SK-N-SH (cell line): ENCODE measurements at regions not wholly inside any gene's neighbourhood (a gene's known extent, or its start where the extent isn't known, plus 50 kb on each side); places are given as distances from the start of the nearest gene placed in this dataset.

Experiments used
- CTCF ChIA-PET: fragments of 300-600, 350-600 bp; formaldehyde crosslinking; extraction: SDS; loops from one replicate; lab custom pipeline; 2021; lab: Yijun Ruan, JAX
- POLR2A ChIA-PET: fragments of 350-600 bp; sonication (Branson Sonifier 250); formaldehyde crosslinking; extraction: SDS; loops from one replicate; lab custom pipeline; 2020; ENCODE audit warnings: antibody characterized with exemption, inconsistent platforms; lab: Yijun Ruan, JAX
- DNase-seq: peaks from one replicate; pipeline ENCODE4 v3.0.0; 2012
- H2AFZ ChIP-seq: fragments of 200-600 bp; sonication (generic); 2 replicates; pipeline ENCODE4 v1.8.1; 2016; ENCODE audit warnings: antibody characterized with exemption, mild to moderate bottlenecking, low read depth
- H3F3A ChIP-seq: fragments of 200-600 bp; sonication (generic); replicated peaks from 2 replicates; pipeline ENCODE3; 2016; ENCODE audit warnings: antibody characterized with exemption, mild to moderate bottlenecking; ENCODE audit not compliant: insufficient read depth
- H3K27ac ChIP-seq, 2 experiments: fragments of 200-500 bp in 1 of 2; fragments of 200-600 bp in 1 of 2; sonication (Bioruptor generic) in 1 of 2; sonication (generic), shearing (Covaris generic) in 1 of 2; 2 replicates each; pipeline versions ENCODE4 v1.5.1 to v1.6.1; 2014 to 2016; ENCODE audit warnings: low read depth in 2 of 2, inconsistent platforms in 1 of 2, low read length in 1 of 2, mild to moderate bottlenecking in 1 of 2, mixed read lengths in 1 of 2
- H3K27me3 ChIP-seq: fragments of 200-600 bp; sonication (generic), shearing (Covaris generic); 2 replicates; pipeline ENCODE4 v1.6.1; 2016; ENCODE audit warnings: mixed run types; ENCODE audit not compliant: insufficient read depth
- H3K36me3 ChIP-seq, 2 experiments: fragments of 200-500 bp in 1 of 2; fragments of 200-600 bp in 1 of 2; sonication (Bioruptor generic) in 1 of 2; sonication (generic) in 1 of 2; replicated peaks in 1 of 2; 2 replicates each; pipeline versions ENCODE3 to v1.5.1; 2014 to 2016; ENCODE audit warnings: low read length in 1 of 2, mild to moderate bottlenecking in 1 of 2; ENCODE audit not compliant: insufficient read depth in 2 of 2, control insufficient read depth in 1 of 2
- H3K4me1 ChIP-seq, 2 experiments: fragments of 200-500 bp in 1 of 2; fragments of 200-600 bp in 1 of 2; sonication (Bioruptor generic) in 1 of 2; sonication (generic), shearing (Covaris generic) in 1 of 2; 2 replicates each; pipeline versions ENCODE4 v1.5.1 to v1.6.1; 2014 to 2016; ENCODE audit warnings: low read depth in 1 of 2, low read length in 1 of 2, mixed run types in 1 of 2; ENCODE audit not compliant: insufficient read depth in 2 of 2, control insufficient read depth in 1 of 2
- H3K4me2 ChIP-seq: fragments of 200-600 bp; sonication (generic), shearing (Covaris generic); 2 replicates; pipeline ENCODE4 v1.6.1; 2017; ENCODE audit warnings: mixed run types
- H3K4me3 ChIP-seq, 2 experiments: fragments of 200-500 bp in 1 of 2; fragments of 200-600 bp in 1 of 2; sonication (Bioruptor generic) in 1 of 2; sonication (generic), shearing (Covaris generic) in 1 of 2; 2 replicates each; pipeline versions ENCODE4 v1.5.1 to v1.8.1; 2014 to 2016; ENCODE audit warnings: low read depth in 2 of 2, inconsistent platforms in 1 of 2, low read length in 1 of 2, mild to moderate bottlenecking in 1 of 2, mixed read lengths in 1 of 2, moderate library complexity in 1 of 2
- H3K79me2 ChIP-seq: fragments of 200-600 bp; sonication (generic); 2 replicates; pipeline ENCODE4 v1.8.1; 2017; ENCODE audit warnings: mild to moderate bottlenecking; ENCODE audit not compliant: insufficient read depth
- H3K9ac ChIP-seq: fragments of 200-600 bp; sonication (generic); 2 replicates; pipeline ENCODE4 v1.6.1; 2017; ENCODE audit warnings: mixed run types
- H3K9me2 ChIP-seq: fragments of 200-600 bp; sonication (generic); 2 replicates; pipeline ENCODE4 v1.6.1; 2017; ENCODE audit warnings: mixed run types
- H3K9me3 ChIP-seq: fragments of 200-600 bp; sonication (generic); 2 replicates; pipeline ENCODE4 v1.6.1; 2017; ENCODE audit warnings: mixed run types, mild to moderate bottlenecking, moderate library complexity
- H4K20me1 ChIP-seq: fragments of 200-600 bp; sonication (generic); 2 replicates; pipeline ENCODE4 v1.6.1; 2017; ENCODE audit warnings: mild to moderate bottlenecking, mixed run types; ENCODE audit not compliant: insufficient read depth
- CHD2 ChIP-seq: fragments of 150-350 bp; IDR thresholded peaks from 2 replicates; pipeline ENCODE4 v1.6.1; 2018; ENCODE audit warnings: low read length; ENCODE audit not compliant: partially characterized antibody
- EP300 ChIP-seq, 2 experiments: IDR thresholded peaks; 2 replicates each; pipeline versions ENCODE4 v1.4.0 to v1.6.1; 2012; ENCODE audit warnings: borderline replicate concordance in 1 of 2, low read depth in 1 of 2, low read length in 1 of 2
- FOSL2 ChIP-seq: IDR thresholded peaks from 2 replicates; pipeline ENCODE4 v1.4.0; 2012; ENCODE audit warnings: low read depth, mild to moderate bottlenecking, moderate library complexity, borderline replicate concordance
- FOXJ3 ChIP-seq: sonication (generic); formaldehyde crosslinking; IDR thresholded peaks from 2 replicates; pipeline ENCODE4 v1.5.1; 2020; ENCODE audit warnings: mild to moderate bottlenecking, missing genetic modification reagents
- FOXM1 ChIP-seq: IDR thresholded peaks from 2 replicates; pipeline ENCODE4 v1.4.0; 2012; ENCODE audit warnings: low read depth, mild to moderate bottlenecking
- GABPA ChIP-seq: IDR thresholded peaks from 2 replicates; pipeline ENCODE4 v1.4.0; 2012; ENCODE audit warnings: low read depth, mild to moderate bottlenecking
- GATA2 ChIP-seq: sonication (generic); formaldehyde crosslinking; IDR thresholded peaks from 2 replicates; pipeline ENCODE4 v1.5.0; 2020; ENCODE audit warnings: mild to moderate bottlenecking, missing genetic modification reagents
- JUND ChIP-seq: IDR thresholded peaks from 2 replicates; pipeline ENCODE4 v1.4.0; 2012
- MEF2A ChIP-seq: IDR thresholded peaks from 2 replicates; pipeline ENCODE4 v1.4.0; 2012; ENCODE audit warnings: low read depth, borderline replicate concordance
- NFIC ChIP-seq: IDR thresholded peaks from 2 replicates; pipeline ENCODE4 v1.4.0; 2012; ENCODE audit warnings: borderline replicate concordance
- NRF1 ChIP-seq: IDR thresholded peaks from 2 replicates; pipeline ENCODE4 v1.6.1; 2012; ENCODE audit warnings: low read depth, mild to moderate bottlenecking, low read length
- RAD21 ChIP-seq: IDR thresholded peaks from 2 replicates; pipeline ENCODE4 v1.6.1; 2012; ENCODE audit warnings: mild to moderate bottlenecking, low read length
- RCOR1 ChIP-seq: fragments of 150-350 bp; IDR thresholded peaks from 2 replicates; pipeline ENCODE4 v1.6.1; 2017; ENCODE audit warnings: antibody characterized with exemption, low read length
- SIN3A ChIP-seq: IDR thresholded peaks from 2 replicates; pipeline ENCODE4 v1.6.1; 2012; ENCODE audit warnings: low read depth, mild to moderate bottlenecking, low read length, moderate library complexity, borderline replicate concordance
- TAF1 ChIP-seq: IDR thresholded peaks from 2 replicates; pipeline ENCODE4 v1.6.1; 2012; ENCODE audit warnings: low read depth, mild to moderate bottlenecking, low read length, moderate library complexity, borderline replicate concordance
- TEAD4 ChIP-seq: IDR thresholded peaks from 2 replicates; pipeline ENCODE4 v1.4.0; 2012; ENCODE audit warnings: mild to moderate bottlenecking, borderline replicate concordance; ENCODE audit not compliant: insufficient read depth
- YY1 ChIP-seq: IDR thresholded peaks from 2 replicates; pipeline ENCODE4 v1.4.0; 2012; ENCODE audit warnings: low read depth, mild to moderate bottlenecking
- WGBS: methylation state at CpG from one replicate; pipeline ENCODE4 v1.1.6; 2017; ENCODE audit warnings: low lambda C conversion rate; 5-methylcytosine and 5-hydroxymethylcytosine counted together
- TF ChIP-seq, protein P1 (sequence below): fragments of 150-350 bp; IDR thresholded peaks from 2 replicates; pipeline ENCODE4 v1.6.1; 2017; ENCODE audit warnings: antibody characterized with exemption, low read length, low read depth, borderline replicate concordance
- TF ChIP-seq, protein P2 (sequence below): fragments of 150-350 bp; IDR thresholded peaks from 2 replicates; pipeline ENCODE4 v1.6.1; 2016; ENCODE audit warnings: mild to moderate bottlenecking, low read depth, low read length
- TF ChIP-seq, protein P3 (sequence below): fragments of 200-600 bp; sonication (generic); IDR thresholded peaks from 2 replicates; pipeline ENCODE4 v1.6.1; 2017; ENCODE audit warnings: antibody characterized with exemption, mild to moderate bottlenecking, moderate library complexity
- TF ChIP-seq, protein P4 (sequence below): IDR thresholded peaks from 2 replicates; pipeline ENCODE4 v1.4.0; 2012; ENCODE audit warnings: low read depth

DNA sequence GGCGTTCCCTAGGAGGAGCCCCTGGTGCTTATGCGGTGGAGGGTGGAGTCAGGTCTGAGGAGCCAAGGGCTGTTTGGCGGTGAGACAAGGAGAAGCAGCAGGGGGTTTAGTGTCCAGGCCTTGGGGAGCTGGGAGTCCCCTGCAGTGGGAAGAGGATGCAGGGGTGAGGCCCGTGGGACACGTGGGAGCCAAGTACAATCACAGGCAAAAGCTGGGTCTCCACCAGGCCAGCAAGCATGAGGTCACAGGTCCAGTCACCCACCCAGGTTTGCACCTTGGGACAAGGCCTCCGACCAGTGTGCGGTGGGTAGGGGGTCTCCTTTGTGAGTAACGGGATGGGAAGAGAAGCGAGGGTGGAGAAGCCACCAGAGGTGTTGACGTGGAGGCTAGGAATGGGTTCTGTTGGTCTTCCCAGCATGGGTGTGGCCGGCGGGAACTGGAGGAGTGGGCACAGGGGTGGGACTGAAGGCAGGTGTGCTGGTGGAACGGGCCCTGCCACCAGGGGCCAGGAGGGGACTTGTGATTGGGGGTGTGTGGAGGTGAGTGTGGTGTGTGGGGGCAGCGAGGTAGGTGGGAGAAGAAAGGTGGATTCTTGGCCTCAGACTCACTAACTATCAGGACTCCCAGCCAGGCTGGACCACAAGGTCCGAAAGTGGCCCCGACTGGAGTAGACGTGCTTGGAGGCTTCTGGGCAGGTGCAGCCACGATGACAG lies 953.6 kb downstream of the TBC1D22A start:
- 60% methylated on average over 14 of the region's 18 CpGs for WGBS
- TF ChIP-seq NFIC (no peak), RCOR1 (no peak), GABPA (no peak), NRF1 (no peak), TEAD4 (no peak), FOXM1 (no peak), FOSL2 (no peak), MEF2A (no peak), EP300 (IDR thresholded peaks at IDR 0.05; ENCODE audit: borderline replicate concordance in 1 of 2, low read depth in 1 of 2, low read length in 1 of 2) (no peak), TAF1 (no peak), CHD2 (no peak)
- TF ChIP-seq, protein P1, sequence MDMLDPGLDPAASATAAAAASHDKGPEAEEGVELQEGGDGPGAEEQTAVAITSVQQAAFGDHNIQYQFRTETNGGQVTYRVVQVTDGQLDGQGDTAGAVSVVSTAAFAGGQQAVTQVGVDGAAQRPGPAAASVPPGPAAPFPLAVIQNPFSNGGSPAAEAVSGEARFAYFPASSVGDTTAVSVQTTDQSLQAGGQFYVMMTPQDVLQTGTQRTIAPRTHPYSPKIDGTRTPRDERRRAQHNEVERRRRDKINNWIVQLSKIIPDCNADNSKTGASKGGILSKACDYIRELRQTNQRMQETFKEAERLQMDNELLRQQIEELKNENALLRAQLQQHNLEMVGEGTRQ, result no peak
- TF ChIP-seq, protein P2, sequence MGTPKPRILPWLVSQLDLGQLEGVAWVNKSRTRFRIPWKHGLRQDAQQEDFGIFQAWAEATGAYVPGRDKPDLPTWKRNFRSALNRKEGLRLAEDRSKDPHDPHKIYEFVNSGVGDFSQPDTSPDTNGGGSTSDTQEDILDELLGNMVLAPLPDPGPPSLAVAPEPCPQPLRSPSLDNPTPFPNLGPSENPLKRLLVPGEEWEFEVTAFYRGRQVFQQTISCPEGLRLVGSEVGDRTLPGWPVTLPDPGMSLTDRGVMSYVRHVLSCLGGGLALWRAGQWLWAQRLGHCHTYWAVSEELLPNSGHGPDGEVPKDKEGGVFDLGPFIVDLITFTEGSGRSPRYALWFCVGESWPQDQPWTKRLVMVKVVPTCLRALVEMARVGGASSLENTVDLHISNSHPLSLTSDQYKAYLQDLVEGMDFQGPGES, result no peak
- Histone ChIP-seq H4K20me1 (no peaks in the 10 kb centered on the region), H3K79me2 (no peaks in the 10 kb centered on the region), H3K4me3 (no peak overlapping the region), H3K4me1 (no peaks in the 10 kb centered on the region), H3K9ac (no peak overlapping the region), H3K9me2 (no peaks in the 10 kb centered on the region), H3K4me2 (no peak overlapping the region), H3K36me3 (no peaks in the 10 kb centered on the region), H3K9me3 (no peaks in the 10 kb centered on the region), H2AFZ (no peak overlapping the region), H3K27me3 (no peaks in the 10 kb centered on the region), H3F3A (no peaks in the 10 kb centered on the region), H3K27ac (no peak overlapping the region)
- CTCF ChIA-PET, result no interaction called here
- POLR2A ChIA-PET, result no interaction called here
- no peak for DNase-seq

DNA sequence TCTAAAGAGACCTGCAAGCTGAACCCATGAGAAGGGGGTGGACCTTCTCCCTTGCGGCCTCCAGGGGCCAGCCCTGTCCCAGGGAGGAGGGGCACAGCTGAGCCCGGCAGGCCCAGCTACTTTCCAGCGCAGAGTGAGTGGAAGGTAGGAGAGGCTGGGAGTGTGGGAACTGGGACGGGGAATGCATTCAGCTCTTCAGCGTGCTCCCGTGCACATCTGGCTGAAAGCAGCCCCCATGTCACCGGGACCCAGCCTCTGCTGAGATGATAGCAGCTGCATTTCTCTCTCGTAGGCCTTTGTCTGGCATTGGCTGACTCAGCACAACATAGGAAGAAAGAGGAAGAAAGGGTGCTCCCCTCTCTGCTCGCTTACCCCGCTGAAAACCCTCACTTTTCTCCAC lies 951.5 kb downstream of the TBC1D22A start:
- no peak for DNase-seq
- Histone ChIP-seq H3K27me3 (no peaks in the 10 kb centered on the region), H2AFZ (no peak overlapping the region), H3K36me3 (no peaks in the 10 kb centered on the region), H3K9me3 (no peaks in the 10 kb centered on the region), H3K4me3 (no peak overlapping the region), H3K4me2 (no peak overlapping the region), H3K9ac (no peak overlapping the region), H3K9me2 (no peaks in the 10 kb centered on the region), H3K4me1 (no peaks in the 10 kb centered on the region), H3K79me2 (no peaks in the 10 kb centered on the region), H4K20me1 (no peaks in the 10 kb centered on the region), H3K27ac (no peak overlapping the region), H3F3A (no peaks in the 10 kb centered on the region)
- 47% methylated on average over 9 of the region's 10 CpGs for WGBS
- ChIA-PET POLR2A (no interaction called here), CTCF (no interaction called here)
- no peak for TF ChIP-seq YY1
- no peak for TF ChIP-seq JUND
- no peak for TF ChIP-seq GATA2 (CRISPR knock-in tag)
- TF ChIP-seq, protein P3, sequence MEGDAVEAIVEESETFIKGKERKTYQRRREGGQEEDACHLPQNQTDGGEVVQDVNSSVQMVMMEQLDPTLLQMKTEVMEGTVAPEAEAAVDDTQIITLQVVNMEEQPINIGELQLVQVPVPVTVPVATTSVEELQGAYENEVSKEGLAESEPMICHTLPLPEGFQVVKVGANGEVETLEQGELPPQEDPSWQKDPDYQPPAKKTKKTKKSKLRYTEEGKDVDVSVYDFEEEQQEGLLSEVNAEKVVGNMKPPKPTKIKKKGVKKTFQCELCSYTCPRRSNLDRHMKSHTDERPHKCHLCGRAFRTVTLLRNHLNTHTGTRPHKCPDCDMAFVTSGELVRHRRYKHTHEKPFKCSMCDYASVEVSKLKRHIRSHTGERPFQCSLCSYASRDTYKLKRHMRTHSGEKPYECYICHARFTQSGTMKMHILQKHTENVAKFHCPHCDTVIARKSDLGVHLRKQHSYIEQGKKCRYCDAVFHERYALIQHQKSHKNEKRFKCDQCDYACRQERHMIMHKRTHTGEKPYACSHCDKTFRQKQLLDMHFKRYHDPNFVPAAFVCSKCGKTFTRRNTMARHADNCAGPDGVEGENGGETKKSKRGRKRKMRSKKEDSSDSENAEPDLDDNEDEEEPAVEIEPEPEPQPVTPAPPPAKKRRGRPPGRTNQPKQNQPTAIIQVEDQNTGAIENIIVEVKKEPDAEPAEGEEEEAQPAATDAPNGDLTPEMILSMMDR, result no peak
- TF ChIP-seq FOXM1, result no peak
- no peak for TF ChIP-seq SIN3A
- TF ChIP-seq TAF1, result no peak
- TF ChIP-seq, protein P2, result no peak
- no peak for TF ChIP-seq GABPA
- no peak for TF ChIP-seq RAD21
- TF ChIP-seq, protein P4, sequence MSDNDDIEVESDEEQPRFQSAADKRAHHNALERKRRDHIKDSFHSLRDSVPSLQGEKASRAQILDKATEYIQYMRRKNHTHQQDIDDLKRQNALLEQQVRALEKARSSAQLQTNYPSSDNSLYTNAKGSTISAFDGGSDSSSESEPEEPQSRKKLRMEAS, result no peak
- no peak for TF ChIP-seq NFIC
- TF ChIP-seq FOSL2, result no peak
- no peak for TF ChIP-seq FOXJ3 (CRISPR knock-in tag)
